ENCODE measurements at regions not wholly inside any gene's neighbourhood (a gene's known extent, or its start where the extent isn't known, plus 50 kb on each side); places are given as distances from the start of the nearest gene placed in this dataset.
"Not testable (repeated sequence)": the region's sequence is repeated elsewhere in the genome, so short reads cannot be mapped to it uniquely, and the experiment has no call there.

GRCh38 chr15:81910355-81911021, 135.3 kb downstream of the MEX3B start:
- in situ Hi-C loops (cut with HindIII; ENCODE audit: low pct_ligation_motif_present, low pct_unique_long_range_greater_than_20kb, low sequenced_read_pairs), result no loop called here
- DNase-seq, result no peak

DNA sequence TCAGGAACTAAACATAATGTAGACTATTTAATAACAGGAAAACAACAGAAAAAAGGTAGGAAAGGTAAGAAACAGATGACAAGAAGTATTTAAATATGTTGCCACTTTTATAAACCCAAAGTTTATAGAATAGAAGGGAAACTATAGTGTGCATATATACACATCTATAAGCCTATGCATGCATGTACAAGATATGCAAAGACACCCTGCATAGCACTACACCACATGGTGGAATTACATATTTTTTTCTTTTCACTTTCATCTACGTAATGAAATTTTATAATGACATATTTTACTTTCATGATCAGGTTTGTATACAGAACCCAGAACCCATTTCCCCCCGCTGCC, 136.8 kb downstream of the MEX3B start:
- in situ Hi-C loops (cut with HindIII; ENCODE audit: low pct_ligation_motif_present, low pct_unique_long_range_greater_than_20kb, low sequenced_read_pairs), result no loop called here
- no peak for DNase-seq

GRCh38 chr15:81908111-81908510, 137.7 kb downstream of the MEX3B start:
- in situ Hi-C loops (cut with HindIII; ENCODE audit: low pct_ligation_motif_present, low pct_unique_long_range_greater_than_20kb, low sequenced_read_pairs), result no loop called here
- no peak for DNase-seq

- DNase-seq, result no peak
- in situ Hi-C loops (cut with HindIII; ENCODE audit: low pct_ligation_motif_present, low pct_unique_long_range_greater_than_20kb, low sequenced_read_pairs), result no loop called here
These were observed 138.3 kb downstream of the MEX3B start for GRCh38 chr15:81907521-81907920.

DNA sequence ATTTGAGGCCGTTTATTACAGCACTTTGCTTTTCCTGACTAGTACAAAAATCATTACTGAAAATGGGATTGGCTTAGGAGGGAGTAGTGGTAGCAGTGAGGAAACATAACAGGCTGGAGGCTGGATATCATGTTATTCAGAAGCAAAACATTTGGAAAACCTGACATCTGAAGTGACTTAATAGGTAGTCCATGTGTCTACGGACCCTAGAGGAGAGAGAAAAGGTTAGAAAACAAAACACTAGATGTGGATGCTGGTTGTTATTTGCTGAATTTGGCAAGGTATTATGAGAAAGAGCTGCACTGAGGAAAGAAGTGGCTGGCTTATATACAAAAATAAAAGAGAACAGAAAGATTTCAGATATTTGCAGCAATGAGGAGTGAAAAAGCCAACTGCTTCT, 139.9 kb downstream of the MEX3B start:
- DNase-seq, result no peak
- in situ Hi-C loops (cut with HindIII; ENCODE audit: low pct_ligation_motif_present, low pct_unique_long_range_greater_than_20kb, low sequenced_read_pairs), result no loop called here

DNA sequence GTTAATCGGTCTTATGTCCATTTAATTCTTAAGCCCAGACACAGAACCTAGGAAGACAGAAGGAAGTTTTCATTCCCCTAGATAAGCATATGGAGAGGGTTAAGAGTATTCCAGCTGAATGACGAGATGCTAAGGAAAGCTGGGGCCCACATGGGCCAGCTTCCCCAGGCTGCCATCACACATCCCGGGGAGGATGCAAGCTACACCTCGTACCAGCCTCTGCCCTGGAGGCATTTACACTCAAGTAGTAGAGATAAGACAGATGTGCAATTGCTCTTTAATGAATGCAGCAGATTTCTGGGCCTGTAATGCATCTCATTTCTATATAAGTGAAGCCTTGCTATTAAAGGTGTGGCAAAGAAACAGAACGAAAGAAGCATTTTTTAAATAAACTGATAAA, 144.5 kb downstream of the MEX3B start:
- DNase-seq, result no peak
- in situ Hi-C loops (cut with HindIII; ENCODE audit: low pct_ligation_motif_present, low pct_unique_long_range_greater_than_20kb, low sequenced_read_pairs), result no loop called here

DNA sequence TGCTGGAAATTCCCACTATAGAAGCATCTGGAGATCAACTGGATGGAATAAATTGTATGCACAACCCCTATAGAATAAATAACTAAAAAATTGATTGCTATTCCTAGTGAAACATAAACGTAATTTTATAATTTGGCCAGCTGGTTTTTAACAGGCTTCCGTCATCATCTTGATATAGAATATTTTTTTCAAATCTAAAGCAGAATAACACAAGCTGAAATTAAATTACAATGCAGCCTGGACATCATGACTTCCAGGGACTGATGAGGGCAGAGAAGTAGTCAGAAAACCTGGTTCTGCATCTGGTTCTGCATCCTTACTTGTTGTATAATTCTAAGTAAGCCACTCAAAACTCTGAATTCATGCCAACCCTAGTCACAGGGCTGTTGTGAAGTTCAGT, 146.1 kb downstream of the MEX3B start:
- no peak for DNase-seq
- in situ Hi-C loops (cut with HindIII; ENCODE audit: low pct_ligation_motif_present, low pct_unique_long_range_greater_than_20kb, low sequenced_read_pairs), result no loop called here

- in situ Hi-C loops (cut with HindIII; ENCODE audit: low pct_ligation_motif_present, low pct_unique_long_range_greater_than_20kb, low sequenced_read_pairs), result no loop called here
- no peak for DNase-seq
These were observed 146.8 kb downstream of the MEX3B start for GRCh38 chr15:81899024-81899423.

- peak; percentile 1 for DNase-seq
- in situ Hi-C loops (cut with HindIII; ENCODE audit: low pct_ligation_motif_present, low pct_unique_long_range_greater_than_20kb, low sequenced_read_pairs), result no loop called here
These were observed 148.7 kb downstream of the MEX3B start for GRCh38 chr15:81897057-81897677.

- no peak for DNase-seq
- in situ Hi-C loops (cut with HindIII; ENCODE audit: low pct_ligation_motif_present, low pct_unique_long_range_greater_than_20kb, low sequenced_read_pairs), result no loop called here
These were observed 149.5 kb downstream of the MEX3B start for GRCh38 chr15:81896356-81896755.

GRCh38 chr15:81895723-81896122, 150.1 kb downstream of the MEX3B start:
- DNase-seq, result no peak
- in situ Hi-C loops (cut with HindIII; ENCODE audit: low pct_ligation_motif_present, low pct_unique_long_range_greater_than_20kb, low sequenced_read_pairs), result no loop called here

DNA sequence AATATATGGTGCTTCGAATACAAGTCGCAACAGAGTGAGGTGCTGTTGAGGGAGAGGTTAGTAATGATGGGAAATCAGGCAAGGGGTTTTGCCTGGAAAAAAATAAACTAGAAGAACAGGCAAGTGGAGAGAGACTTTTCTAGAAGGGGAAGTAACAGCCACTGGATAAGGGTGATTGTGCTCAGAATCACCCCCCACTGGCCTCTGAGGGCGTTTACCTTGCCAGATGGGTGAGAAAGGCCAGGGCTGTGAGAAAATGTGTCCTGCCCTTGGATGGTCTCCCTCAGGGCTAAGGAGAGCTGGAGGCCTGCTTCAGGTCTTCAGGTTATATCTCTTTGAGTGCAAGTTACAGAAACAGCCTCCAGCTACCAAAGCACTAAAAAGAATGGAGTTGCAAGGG, 151.8 kb downstream of the MEX3B start:
- no peak for DNase-seq
- in situ Hi-C loops (cut with HindIII; ENCODE audit: low pct_ligation_motif_present, low pct_unique_long_range_greater_than_20kb, low sequenced_read_pairs), result no loop called here

DNA sequence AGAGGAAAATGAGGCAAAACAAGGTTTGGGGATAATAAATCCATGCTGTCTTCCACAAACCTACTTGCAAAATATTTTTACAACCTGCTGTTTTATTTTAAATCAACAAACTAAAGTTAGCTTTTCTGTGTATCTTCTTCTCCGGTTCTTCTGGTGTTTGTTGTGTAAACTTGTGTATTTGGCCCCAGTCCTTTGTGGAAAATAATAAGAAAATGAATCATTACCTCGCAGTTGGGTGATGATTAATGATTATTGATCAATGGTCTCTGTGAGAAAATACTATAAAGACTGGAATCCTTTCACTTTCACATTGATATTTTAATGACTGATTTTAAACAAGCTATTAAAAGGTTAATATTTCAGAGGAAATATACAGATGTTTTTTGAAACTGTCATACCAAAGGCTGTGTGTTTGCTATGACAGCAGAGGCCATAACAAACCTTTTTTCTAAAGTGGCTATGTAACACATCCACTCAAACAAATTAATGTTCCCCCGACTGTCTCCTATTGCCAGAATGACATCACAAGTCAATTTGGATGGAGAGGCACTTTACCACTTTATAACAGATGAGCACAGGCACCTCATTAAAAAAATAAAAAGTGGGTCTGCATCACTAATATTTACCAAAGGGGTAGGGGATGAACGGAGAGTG, 152.5 kb downstream of the MEX3B start:
- no peak for DNase-seq
- in situ Hi-C loops (cut with HindIII; ENCODE audit: low pct_ligation_motif_present, low pct_unique_long_range_greater_than_20kb, low sequenced_read_pairs), result no loop called here

DNA sequence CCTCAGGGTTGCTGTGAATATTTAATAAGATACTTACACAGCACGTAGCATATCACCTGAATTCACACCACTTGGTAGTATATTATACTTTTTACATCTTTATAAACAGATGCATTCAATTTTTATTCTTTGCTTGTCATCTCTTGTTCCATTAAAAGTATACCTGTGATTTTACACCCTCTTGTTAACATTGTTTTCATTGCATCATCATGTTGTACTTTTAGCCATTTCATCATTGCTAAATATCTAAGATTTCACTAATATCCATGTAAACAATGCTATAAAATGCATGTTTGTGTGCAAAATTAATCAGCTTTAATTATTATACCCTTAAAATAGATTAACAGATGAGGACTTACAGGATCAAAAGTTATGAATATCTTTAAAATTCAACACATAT, 155.3 kb downstream of the MEX3B start:
- in situ Hi-C loops (cut with HindIII; ENCODE audit: low pct_ligation_motif_present, low pct_unique_long_range_greater_than_20kb, low sequenced_read_pairs), result no loop called here
- no peak for DNase-seq

DNA sequence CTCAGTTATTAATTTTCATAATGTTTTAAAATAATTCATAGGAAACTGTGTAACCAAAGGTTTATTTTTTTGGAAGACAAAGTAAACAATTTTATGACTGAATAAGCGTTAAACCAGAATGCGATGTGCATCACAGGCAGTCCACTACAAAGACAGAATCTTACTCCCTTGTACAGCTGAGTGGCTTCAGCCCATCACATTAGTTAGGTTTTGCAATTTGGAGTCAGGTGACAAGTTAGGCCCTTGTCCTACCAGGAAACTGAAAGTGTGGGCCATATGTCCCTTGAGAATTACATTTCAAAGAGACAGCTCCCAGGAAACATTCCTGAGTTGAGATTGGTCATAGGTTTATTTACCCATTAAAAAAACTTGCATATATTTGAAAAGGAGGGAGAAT, 156.3 kb downstream of the MEX3B start:
- DNase-seq, result no peak

DNA sequence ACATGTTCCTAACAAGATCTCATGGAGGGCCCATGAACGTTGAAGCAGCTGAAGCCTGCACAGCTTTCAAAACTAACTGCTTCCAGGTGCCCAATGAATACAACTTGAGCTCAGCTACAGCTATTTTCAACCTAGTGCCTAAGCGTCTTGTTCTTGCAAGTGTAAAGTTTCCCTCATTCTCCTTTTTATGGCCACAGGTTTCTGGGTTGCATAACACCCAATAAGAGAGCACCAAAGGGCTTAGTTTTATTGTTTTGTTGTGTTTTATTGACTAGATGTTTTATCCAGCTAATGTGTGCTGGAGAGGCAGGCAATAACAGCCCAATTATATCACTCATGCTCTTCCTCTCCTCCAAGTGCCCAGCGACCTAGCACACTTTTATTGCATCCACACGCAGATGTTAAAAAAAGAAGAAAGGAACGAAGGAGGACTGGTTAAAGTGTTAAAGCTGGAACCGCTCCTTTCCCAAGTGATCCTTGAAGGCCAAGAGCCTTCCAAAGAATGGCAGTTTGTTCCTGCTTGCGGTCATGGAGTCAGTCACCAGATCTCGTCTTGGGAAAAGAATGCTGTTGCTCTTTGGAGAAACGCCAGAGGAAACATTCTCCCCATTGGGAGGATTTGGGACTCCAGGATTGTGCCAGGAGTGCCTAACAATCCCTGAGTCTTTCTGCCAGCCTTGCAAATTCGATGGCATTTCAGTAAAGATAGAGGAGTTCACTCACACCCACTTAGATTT, 156.9 kb downstream of the MEX3B start:
- DNase-seq, result no peak
- in situ Hi-C loops (cut with HindIII; ENCODE audit: low pct_ligation_motif_present, low pct_unique_long_range_greater_than_20kb, low sequenced_read_pairs), result no loop called here

More for the DNA sequence above, 156.3 kb downstream of the MEX3B start:
- in situ Hi-C loops (cut with HindIII; ENCODE audit: low pct_ligation_motif_present, low pct_unique_long_range_greater_than_20kb, low sequenced_read_pairs), result no loop called here

GRCh38 chr15:81887912-81888311, 157.9 kb downstream of the MEX3B start:
- DNase-seq, result no peak
- in situ Hi-C loops (cut with HindIII; ENCODE audit: low pct_ligation_motif_present, low pct_unique_long_range_greater_than_20kb, low sequenced_read_pairs), result no loop called here

DNA sequence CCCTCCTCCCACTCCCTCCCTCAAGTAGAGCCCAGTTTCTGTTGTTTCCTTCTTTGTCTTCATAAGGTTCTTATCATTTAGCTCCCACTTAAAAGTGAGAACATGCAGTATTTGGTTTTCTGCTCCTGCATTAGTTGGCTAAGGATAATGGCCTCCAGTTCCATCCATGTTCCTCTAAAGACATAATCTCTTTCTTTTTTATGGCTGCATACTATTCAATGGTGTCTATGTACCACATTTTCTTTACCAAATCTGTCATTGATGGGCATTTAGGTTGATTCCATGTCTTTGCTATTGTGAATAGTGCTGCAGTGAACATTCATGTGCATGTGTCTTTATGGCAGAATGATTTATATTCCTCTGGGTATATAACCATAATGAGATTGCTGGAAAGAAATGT, 158.6 kb downstream of the MEX3B start:
- in situ Hi-C loops (cut with HindIII; ENCODE audit: low pct_ligation_motif_present, low pct_unique_long_range_greater_than_20kb, low sequenced_read_pairs); DNase-seq: not testable (repeated sequence)

GRCh38 chr15:81886591-81886990, 159.2 kb downstream of the MEX3B start:
- DNase-seq, result no peak
- in situ Hi-C loops (cut with HindIII; ENCODE audit: low pct_ligation_motif_present, low pct_unique_long_range_greater_than_20kb, low sequenced_read_pairs), result no loop called here

Data from ACHN (cell line).